ENCODE measurements at regions not wholly inside any gene's neighbourhood (a gene's known extent, or its start where the extent isn't known, plus 50 kb on each side); places are given as distances from the start of the nearest gene placed in this dataset.

DNA sequence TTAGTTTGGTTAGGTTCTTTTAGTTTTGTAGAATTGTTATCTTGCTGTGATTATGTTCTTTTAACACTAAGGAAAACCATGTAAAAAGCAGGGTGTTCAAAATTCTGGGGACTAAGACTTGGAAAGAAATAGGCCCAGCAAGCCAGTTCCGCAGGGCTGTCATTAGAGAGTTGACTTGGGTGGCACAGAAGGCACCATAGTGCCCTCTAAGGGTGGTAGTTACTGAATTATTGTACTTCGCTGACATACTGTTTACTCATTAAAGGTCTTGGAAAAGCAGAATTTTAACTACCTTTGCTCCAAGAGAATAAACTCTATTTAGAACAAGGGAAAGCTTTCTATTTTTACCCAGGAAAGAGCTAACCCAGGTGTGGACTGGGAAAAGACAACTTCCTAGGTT, 86.5 kb downstream of the OTUD1 start:
- TF ChIP-seq, protein P1, sequence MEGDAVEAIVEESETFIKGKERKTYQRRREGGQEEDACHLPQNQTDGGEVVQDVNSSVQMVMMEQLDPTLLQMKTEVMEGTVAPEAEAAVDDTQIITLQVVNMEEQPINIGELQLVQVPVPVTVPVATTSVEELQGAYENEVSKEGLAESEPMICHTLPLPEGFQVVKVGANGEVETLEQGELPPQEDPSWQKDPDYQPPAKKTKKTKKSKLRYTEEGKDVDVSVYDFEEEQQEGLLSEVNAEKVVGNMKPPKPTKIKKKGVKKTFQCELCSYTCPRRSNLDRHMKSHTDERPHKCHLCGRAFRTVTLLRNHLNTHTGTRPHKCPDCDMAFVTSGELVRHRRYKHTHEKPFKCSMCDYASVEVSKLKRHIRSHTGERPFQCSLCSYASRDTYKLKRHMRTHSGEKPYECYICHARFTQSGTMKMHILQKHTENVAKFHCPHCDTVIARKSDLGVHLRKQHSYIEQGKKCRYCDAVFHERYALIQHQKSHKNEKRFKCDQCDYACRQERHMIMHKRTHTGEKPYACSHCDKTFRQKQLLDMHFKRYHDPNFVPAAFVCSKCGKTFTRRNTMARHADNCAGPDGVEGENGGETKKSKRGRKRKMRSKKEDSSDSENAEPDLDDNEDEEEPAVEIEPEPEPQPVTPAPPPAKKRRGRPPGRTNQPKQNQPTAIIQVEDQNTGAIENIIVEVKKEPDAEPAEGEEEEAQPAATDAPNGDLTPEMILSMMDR (IDR thresholded peaks at IDR 0.05): peak in 5 of 7 experiments; percentile 11 to 55 (median 38)
- no peak for TF ChIP-seq POLR2AphosphoS5 (IDR thresholded peaks at IDR 0.05)
